Trophoblast cell (in vitro differentiated cells and primary cell): ENCODE measurements at regions not wholly inside any gene's neighbourhood (a gene's known extent, or its start where the extent isn't known, plus 50 kb on each side); places are given as distances from the start of the nearest gene placed in this dataset.

Experiments
- DNase-seq, 2 donors: peaks; one replicate each; pipeline ENCODE4 v3.0.0-alpha.2; 2016
- H2AFZ ChIP-seq: 2 replicates; pipeline ENCODE4 v1.6.1; 2013; ENCODE audit warnings: low read length, moderate library complexity, mild to moderate bottlenecking; ENCODE audit not compliant: insufficient read depth, poor library complexity
- H2AK5ac ChIP-seq: 2 replicates; pipeline ENCODE4 v1.6.1; 2013; ENCODE audit warnings: mild to moderate bottlenecking, low read length
- H2BK120ac ChIP-seq: 2 replicates; pipeline ENCODE4 v1.6.1; 2013; ENCODE audit warnings: low read length, mild to moderate bottlenecking, moderate library complexity; ENCODE audit not compliant: insufficient read depth, poor library complexity
- H2BK12ac ChIP-seq: 2 replicates; pipeline ENCODE4 v1.6.1; 2013; ENCODE audit warnings: mild to moderate bottlenecking, low read length, moderate library complexity
- H2BK5ac ChIP-seq: 2 replicates; pipeline ENCODE4 v1.6.1; 2013; ENCODE audit warnings: low read length, low read depth, moderate library complexity, mild to moderate bottlenecking; ENCODE audit not compliant: poor library complexity
- H3K14ac ChIP-seq: 2 replicates; pipeline ENCODE4 v1.6.1; 2013; ENCODE audit warnings: mild to moderate bottlenecking, low read length
- H3K18ac ChIP-seq: 2 replicates; pipeline ENCODE4 v1.6.1; 2013; ENCODE audit warnings: mild to moderate bottlenecking, low read length
- H3K23ac ChIP-seq: 2 replicates; pipeline ENCODE4 v1.6.1; 2013; ENCODE audit warnings: low read length
- H3K27ac ChIP-seq: 2 replicates; pipeline ENCODE4 v1.5.1; 2013; ENCODE audit warnings: low read depth, mild to moderate bottlenecking, inconsistent platforms, low read length, moderate library complexity
- H3K27me3 ChIP-seq: 2 replicates; pipeline ENCODE4 v1.6.1; 2013; ENCODE audit warnings: inconsistent platforms, mild to moderate bottlenecking, low read length, moderate library complexity; ENCODE audit not compliant: insufficient read depth
- H3K36me3 ChIP-seq, 2 experiments: 1 replicate in 1 of 2; 2 replicates in 1 of 2; pipeline ENCODE4 v1.6.1; 2013; ENCODE audit warnings: low read length in 2 of 2, mild to moderate bottlenecking in 2 of 2, moderate library complexity in 1 of 2; ENCODE audit not compliant: insufficient read depth in 2 of 2, control insufficient read depth in 1 of 2
- H3K4ac ChIP-seq: 2 replicates; pipeline ENCODE4 v1.6.1; 2013; ENCODE audit warnings: low read depth, mild to moderate bottlenecking, low read length, moderate library complexity
- H3K4me1 ChIP-seq, 2 experiments: 1 replicate in 1 of 2; 2 replicates in 1 of 2; pipeline ENCODE4 v1.6.1; 2013; ENCODE audit warnings: low read length in 2 of 2, mild to moderate bottlenecking in 2 of 2, moderate library complexity in 1 of 2; ENCODE audit not compliant: insufficient read depth in 2 of 2, control insufficient read depth in 1 of 2
- H3K4me2 ChIP-seq: 2 replicates; pipeline ENCODE4 v1.6.1; 2013; ENCODE audit warnings: inconsistent platforms, mild to moderate bottlenecking, low read length, moderate library complexity
- H3K4me3 ChIP-seq: 2 replicates; pipeline ENCODE4 v1.5.1; 2013; ENCODE audit warnings: mild to moderate bottlenecking, low read depth, low read length, inconsistent platforms
- H3K79me1 ChIP-seq: one replicate; pipeline ENCODE4 v1.6.1; 2013; ENCODE audit warnings: low read length
- H3K79me2 ChIP-seq: 2 replicates; pipeline ENCODE4 v1.6.1; 2013; ENCODE audit warnings: low read length, mild to moderate bottlenecking; ENCODE audit not compliant: control insufficient read depth, insufficient read depth, poor library complexity
- H3K9ac ChIP-seq: 2 replicates; pipeline ENCODE4 v1.6.1; 2013; ENCODE audit warnings: mild to moderate bottlenecking, low read length
- H3K9me3 ChIP-seq: 2 replicates; pipeline ENCODE4 v1.6.1; 2013; ENCODE audit warnings: low read depth, mild to moderate bottlenecking, control low read depth, inconsistent platforms, low read length; ENCODE audit not compliant: insufficient read depth
- H4K12ac ChIP-seq: 2 replicates; pipeline ENCODE4 v1.6.1; 2013; ENCODE audit warnings: low read depth, mild to moderate bottlenecking, low read length, moderate library complexity
- H4K8ac ChIP-seq: 2 replicates; pipeline ENCODE4 v1.6.1; 2013; ENCODE audit warnings: low read depth, mild to moderate bottlenecking, low read length, moderate library complexity
- H4K91ac ChIP-seq: one replicate; pipeline ENCODE4 v1.6.1; 2013; ENCODE audit warnings: low read depth, mild to moderate bottlenecking, low read length, moderate library complexity
- WGBS: extraction: QIAGEN DNeasy Blood & Tissue Kit; methylation state at CpG from one replicate; pipeline ENCODE4 v1.1.7; 2013; ENCODE audit warnings: missing lambda C conversion rate; ENCODE audit not compliant: insufficient read length, insufficient coverage; ENCODE audit errors: extremely low coverage; 5-methylcytosine and 5-hydroxymethylcytosine counted together

DNA sequence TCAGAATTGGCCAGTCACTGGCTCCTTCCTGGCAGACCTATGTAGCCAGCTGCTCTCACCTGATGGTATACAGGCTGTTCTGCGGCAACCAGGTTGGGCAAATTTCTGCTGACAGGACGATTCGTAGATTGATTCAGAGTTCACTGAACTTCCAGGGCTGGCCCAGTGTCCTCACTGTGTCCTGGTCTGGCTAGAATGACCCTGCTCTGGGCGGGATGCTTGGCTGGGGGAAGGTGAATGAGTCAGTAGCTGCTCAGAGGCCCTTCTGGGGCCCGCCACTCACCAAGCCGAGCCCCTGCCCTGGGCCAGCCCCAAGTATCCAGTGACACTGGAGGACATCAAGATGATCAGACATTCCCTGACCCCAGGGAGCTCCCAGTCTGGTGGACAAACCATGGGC lies 62.9 kb upstream of the WNT11 start:
- Histone ChIP-seq H3K79me2 (no peaks in the 10 kb centered on the region), H3K79me1 (no peaks in the 10 kb centered on the region), H3K23ac (no peak overlapping the region), H4K8ac (no peak overlapping the region), H3K27me3 (no peaks in the 10 kb centered on the region), H3K18ac (no peak overlapping the region), H3K4me3 (no peak overlapping the region), H2BK12ac (no peak overlapping the region), H2BK5ac (no peak overlapping the region), H3K4me1 (peaks cover 6 to 13% of the 10 kb centered on the region in 2 experiments), H3K36me3 (no peaks in the 10 kb centered on the region), H3K4ac (no peak overlapping the region), H4K12ac (no peak overlapping the region), H2AK5ac (no peak overlapping the region), H3K14ac (no peak overlapping the region), H2BK120ac (no peak overlapping the region), H3K9me3 (peaks cover 1% of the 10 kb centered on the region), H3K4me2 (no peak overlapping the region), H4K91ac (no peak overlapping the region), H3K9ac (no peak overlapping the region), H3K27ac (no peak overlapping the region), H2AFZ (no peak overlapping the region)
- no peak for DNase-seq
- WGBS: no CpG with 5 or more reads among the region's 6 CpGs

DNA sequence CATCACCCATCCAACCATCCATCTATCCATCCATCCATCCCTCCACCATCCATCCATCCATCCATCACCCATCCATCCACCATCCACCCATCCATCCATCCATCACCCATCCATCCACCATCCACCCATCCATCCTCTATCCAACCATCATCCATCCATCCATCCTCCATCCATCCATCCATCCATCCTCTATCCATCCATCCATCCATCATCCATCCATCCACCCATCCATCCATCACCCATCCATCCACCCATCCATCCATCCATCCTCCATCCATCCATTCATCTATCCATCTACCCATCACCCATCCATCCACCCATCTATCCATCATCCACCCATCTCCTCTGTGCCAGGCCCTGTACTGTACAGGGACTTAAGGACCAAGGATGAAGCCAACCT lies 62.2 kb upstream of the WNT11 start:
- Histone ChIP-seq H3K18ac (no peak overlapping the region), H3K36me3 (no peaks in the 10 kb centered on the region), H3K14ac (no peak overlapping the region), H3K4me3 (no peak overlapping the region), H2AFZ (no peak overlapping the region), H2BK12ac (no peak overlapping the region), H3K79me1 (no peaks in the 10 kb centered on the region), H4K91ac (no peak overlapping the region), H3K79me2 (no peaks in the 10 kb centered on the region), H2BK5ac (no peak overlapping the region), H3K4me2 (no peak overlapping the region), H3K9ac (no peak overlapping the region), H3K27me3 (no peaks in the 10 kb centered on the region), H2AK5ac (no peak overlapping the region), H3K4me1 (peaks cover 6 to 13% of the 10 kb centered on the region in 2 experiments), H3K9me3 (peaks cover 1% of the 10 kb centered on the region), H2BK120ac (no peak overlapping the region), H4K12ac (no peak overlapping the region), H3K4ac (no peak overlapping the region), H3K27ac (no peak overlapping the region), H3K23ac (no peak overlapping the region), H4K8ac (no peak overlapping the region)
- no peak for DNase-seq

- no CpG with 5 or more reads among the region's 6 CpGs for WGBS
These were observed 61.3 kb upstream of the WNT11 start for GRCh38 chr11:76267556-76267955.

GRCh38 chr11:76266286-76267100 lies 60.2 kb upstream of the WNT11 start:
- no peak overlapping the region for H2BK120ac ChIP-seq
- no peak overlapping the region for H4K8ac ChIP-seq
- H3K18ac ChIP-seq: no peak overlapping the region
- no peak overlapping the region for H2BK12ac ChIP-seq
- H3K4me3 ChIP-seq: no peak overlapping the region
- peaks cover 6 to 13% of the 10 kb centered on the region in 2 experiments for H3K4me1 ChIP-seq
- no peaks in the 10 kb centered on the region for H3K79me1 ChIP-seq
- no peak overlapping the region for H3K9ac ChIP-seq
- H3K9me3 ChIP-seq: peaks cover 1% of the 10 kb centered on the region
- H2BK5ac ChIP-seq: no peak overlapping the region
- no CpG with 5 or more reads among the region's 8 CpGs for WGBS
- H4K91ac ChIP-seq: no peak overlapping the region
- DNase-seq: peak; percentile 83 to 89
- H2AFZ ChIP-seq: no peak overlapping the region
- H3K27ac ChIP-seq: peak overlapping the region; percentile 60
- H4K12ac ChIP-seq: no peak overlapping the region
- H3K79me2 ChIP-seq: no peaks in the 10 kb centered on the region
- H3K14ac ChIP-seq: no peak overlapping the region
- H2AK5ac ChIP-seq: no peak overlapping the region
- no peak overlapping the region for H3K4ac ChIP-seq
- H3K23ac ChIP-seq: no peak overlapping the region
- H3K36me3 ChIP-seq: no peaks in the 10 kb centered on the region
- H3K4me2 ChIP-seq: no peak overlapping the region
- no peaks in the 10 kb centered on the region for H3K27me3 ChIP-seq

More at GRCh38 chr11:76267556-76267955, 61.3 kb upstream of the WNT11 start:
- Histone ChIP-seq H2AK5ac (no peak overlapping the region), H3K9me3 (peaks cover 1% of the 10 kb centered on the region), H3K36me3 (no peaks in the 10 kb centered on the region), H2AFZ (no peak overlapping the region), H3K18ac (no peak overlapping the region), H2BK120ac (no peak overlapping the region), H3K27me3 (no peaks in the 10 kb centered on the region), H4K12ac (no peak overlapping the region), H3K23ac (no peak overlapping the region), H3K4me3 (no peak overlapping the region), H4K91ac (no peak overlapping the region), H3K4me2 (no peak overlapping the region), H3K14ac (no peak overlapping the region), H2BK12ac (no peak overlapping the region), H3K9ac (no peak overlapping the region), H3K4me1 (peaks cover 6 to 13% of the 10 kb centered on the region in 2 experiments), H3K27ac (no peak overlapping the region), H3K4ac (no peak overlapping the region), H2BK5ac (no peak overlapping the region), H3K79me1 (no peaks in the 10 kb centered on the region), H4K8ac (no peak overlapping the region), H3K79me2 (no peaks in the 10 kb centered on the region)
- no peak for DNase-seq
